HG02588 (cell line): ENCODE measurements at regions not wholly inside any gene's neighbourhood (a gene's known extent, or its start where the extent isn't known, plus 50 kb on each side); places are given as distances from the start of the nearest gene placed in this dataset.
"Not testable (repeated sequence)": the region's sequence is repeated elsewhere in the genome, so short reads cannot be mapped to it uniquely, and the experiment has no call there.

Experiments used
- ATAC-seq: cut with Tn5 transposase; IDR thresholded peaks from one replicate; pipeline ENCODE4 v1.9.1; 2021; ENCODE audit warnings: mild to moderate bottlenecking, moderate library complexity; ENCODE audit not compliant: unreplicated experiment

DNA sequence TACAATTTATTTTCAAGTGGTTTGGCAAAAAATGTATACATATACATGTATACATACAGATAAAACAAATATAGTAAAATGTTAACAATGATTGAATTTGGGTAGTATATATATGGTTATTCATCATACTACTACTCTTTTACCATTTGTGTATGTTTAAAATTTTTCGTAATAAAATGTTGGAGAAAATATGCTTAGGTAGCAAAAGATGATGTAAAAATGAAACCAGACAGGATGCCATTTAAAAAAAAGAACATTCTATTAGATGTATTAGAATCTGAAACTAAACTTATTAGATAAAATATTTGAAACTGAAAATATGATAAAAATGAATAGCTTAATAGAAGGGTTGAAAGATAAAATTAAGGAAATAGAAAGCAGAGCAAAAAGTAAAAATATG is 144.9 kb upstream of the FER start:
- ATAC-seq, result no peak

- no peak for ATAC-seq
These were observed 156.9 kb upstream of the FER start for GRCh38 chr5:108590799-108591198.

GRCh38 chr5:108588323-108588722 is 159.4 kb upstream of the FER start:
- ATAC-seq, result no peak

GRCh38 chr5:108587821-108588220 is 159.9 kb upstream of the FER start:
- no peak for ATAC-seq

DNA sequence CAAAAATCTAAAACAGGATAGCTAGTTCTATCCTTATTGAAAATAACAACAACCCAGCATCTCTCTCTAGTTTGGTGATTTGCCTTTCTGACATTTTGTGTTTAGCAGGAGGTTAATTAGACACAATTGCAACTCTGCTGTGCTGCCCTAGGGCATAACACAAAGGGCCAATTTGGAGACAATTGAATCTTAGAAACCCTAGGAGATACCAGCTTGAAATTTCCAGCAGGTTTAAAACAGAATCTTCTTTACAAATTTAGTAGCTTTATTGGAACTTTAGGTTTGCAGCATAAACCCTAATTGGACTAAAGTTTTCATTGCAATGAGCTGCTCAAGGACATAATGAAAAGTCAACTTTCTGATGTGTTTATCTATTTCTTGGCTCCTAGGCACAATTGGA is 166.7 kb upstream of the FER start:
- no peak for ATAC-seq

- ATAC-seq, result no peak
These were observed 168.5 kb upstream of the FER start for GRCh38 chr5:108579236-108579635.

DNA sequence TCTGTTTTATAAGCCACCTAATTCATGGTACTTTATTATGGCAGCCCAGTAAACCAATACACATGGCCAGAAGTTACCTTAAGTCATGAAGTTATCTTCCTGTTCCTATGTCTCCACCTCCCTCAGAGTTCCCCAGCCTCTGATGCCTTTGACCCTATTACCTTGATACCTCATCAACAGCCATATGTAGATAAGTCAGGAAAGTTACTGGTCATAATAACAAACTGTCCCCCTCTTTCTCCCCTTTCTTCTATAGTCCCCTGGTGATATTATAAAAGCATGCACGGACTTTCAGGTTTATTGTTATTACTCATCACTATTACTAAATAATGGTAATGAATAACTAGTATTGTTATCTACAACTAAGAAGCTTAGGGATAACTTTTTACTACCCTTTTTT is 168.9 kb upstream of the FER start:
- ATAC-seq, result no peak

DNA sequence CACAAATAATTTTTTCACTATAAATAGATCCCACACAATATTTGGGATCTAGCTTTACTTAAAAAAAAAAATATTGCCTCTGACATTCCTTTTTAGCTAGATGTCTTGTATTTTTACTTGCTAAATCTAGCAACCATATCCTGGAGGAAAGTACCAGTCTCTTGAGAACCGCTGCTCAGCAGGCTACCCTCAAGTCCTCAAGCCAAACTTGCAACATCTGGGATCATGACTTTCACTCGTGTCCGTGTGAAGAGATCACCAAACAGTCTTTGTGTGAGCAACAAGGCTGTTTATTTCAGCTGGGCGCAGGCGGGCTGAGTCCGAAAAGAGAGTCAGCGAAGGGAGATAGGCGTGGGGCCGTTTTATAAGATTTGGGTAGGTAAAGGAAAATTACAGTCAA is 180.3 kb upstream of the FER start:
- ATAC-seq, result no peak

DNA sequence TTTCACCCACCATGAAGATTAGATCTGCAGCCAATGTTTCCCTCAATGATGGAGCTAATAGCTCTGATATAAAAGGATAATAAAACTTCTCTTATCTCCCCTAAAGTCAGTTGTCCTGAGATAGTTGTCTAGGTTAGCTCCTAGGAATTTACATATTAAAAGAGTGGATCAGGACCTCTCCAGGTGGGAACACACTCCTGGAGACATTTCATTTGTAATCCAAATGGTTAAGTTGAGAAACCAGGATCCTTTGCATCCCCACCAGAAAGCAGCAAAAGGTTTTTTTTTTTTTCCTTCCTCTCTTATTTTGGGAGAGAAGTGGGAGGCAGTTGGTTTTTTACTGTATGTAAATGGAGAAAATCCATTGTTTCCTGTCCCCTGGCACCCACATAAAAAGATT is 182.5 kb upstream of the FBXL17 start:
- no peak for ATAC-seq

- no peak for ATAC-seq
These were observed 180.2 kb upstream of the FBXL17 start for GRCh38 chr5:108562205-108562454.

DNA sequence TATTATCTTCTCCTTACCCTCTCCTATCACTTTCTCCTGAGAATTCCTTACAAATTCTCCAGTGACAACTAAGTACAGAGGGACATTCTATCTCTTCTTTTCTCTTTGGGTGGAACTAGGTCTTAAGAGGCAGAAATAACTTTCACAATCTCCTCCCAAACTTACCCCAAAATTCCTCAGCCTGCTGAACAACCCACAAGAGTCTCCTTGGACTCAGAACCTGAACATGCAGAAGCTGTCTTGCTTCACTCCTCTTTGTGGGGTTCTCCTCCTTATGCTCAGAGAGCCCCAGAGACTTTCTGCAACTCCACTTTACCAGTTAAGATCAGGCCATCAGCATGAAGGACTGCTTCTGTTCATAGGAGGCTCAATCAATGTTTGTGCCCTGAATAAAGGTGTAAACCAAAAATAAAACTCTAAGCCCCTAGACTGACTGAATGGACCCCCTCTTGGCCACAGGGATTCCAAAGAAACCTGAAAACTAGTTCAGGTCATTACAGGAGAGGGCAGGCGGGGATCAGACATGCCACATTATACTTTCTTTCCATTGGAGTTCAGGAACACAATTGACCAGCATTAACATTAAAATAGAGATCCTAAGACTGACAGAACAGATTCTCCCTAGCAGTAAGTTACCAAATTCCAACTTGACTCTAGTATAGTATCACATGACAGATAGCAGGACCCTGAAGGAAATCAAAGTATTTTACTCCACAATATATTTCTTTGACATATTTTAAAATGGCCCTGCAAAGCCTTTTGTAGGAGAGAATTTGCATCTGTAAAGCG is 179.7 kb upstream of the FBXL17 start:
- ATAC-seq, result no peak

DNA sequence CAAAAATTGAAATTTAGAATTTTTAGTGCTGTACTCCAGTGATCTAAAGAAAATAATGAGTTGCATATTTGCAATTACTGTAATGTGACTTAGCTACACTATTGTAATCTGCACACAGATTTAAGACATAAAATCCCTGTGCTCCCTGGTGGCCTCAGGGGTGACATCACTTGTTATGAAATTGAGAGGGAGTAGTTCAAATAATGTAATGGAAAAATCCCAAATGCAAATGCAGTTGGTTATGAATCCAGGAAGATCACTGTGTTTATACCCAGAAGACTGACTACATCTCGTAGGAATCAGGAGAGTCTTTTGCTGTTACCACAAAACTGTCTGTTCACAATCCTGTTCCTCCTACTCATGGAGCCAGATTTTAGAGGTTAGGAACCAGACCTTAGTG is 178.7 kb upstream of the FBXL17 start:
- no peak for ATAC-seq

GRCh38 chr5:108560166-108560565 is 178.3 kb upstream of the FBXL17 start:
- no peak for ATAC-seq

DNA sequence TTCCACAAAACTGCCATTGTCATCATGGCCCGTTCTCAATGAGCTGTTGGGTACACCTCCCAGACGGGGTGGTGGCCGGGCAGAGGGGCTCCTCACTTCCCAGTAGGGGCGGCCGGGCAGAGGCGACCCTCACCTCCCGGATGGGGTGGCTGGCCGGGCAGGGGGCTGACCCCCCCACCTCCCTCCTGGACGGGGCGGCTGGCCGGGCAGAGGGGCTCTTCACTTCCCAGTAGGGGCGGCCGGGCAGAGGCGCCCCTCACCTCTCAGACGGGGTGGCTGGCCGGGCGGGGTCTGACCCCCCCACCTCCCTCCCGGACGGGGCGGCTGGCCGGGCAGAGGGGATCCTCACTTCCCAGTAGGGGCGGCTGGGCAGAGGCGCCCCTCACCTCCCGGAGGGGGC is 176.9 kb upstream of the FBXL17 start:
- ATAC-seq, result not testable (repeated sequence)

DNA sequence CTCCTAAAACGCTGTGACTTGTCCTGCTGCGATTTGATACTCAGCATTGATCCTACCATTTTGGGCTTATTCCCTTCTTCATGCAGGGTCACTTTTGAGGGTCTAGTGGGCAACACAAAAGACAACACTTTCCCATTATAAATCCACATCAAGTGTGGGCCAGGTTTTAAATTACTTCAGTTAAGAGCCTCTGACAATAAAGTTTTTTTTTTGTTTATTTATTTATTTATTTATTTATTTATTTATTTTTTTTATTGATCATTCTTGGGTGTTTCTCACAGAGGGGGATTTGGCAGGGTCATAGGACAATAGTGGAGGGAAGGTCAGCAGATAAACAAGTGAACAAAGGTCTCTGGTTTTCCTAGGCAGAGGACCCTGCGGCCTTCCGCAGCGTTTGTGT is 176.2 kb upstream of the FBXL17 start:
- ATAC-seq, result not testable (repeated sequence)

- ATAC-seq, result no peak
These were observed 175.8 kb upstream of the FBXL17 start for GRCh38 chr5:108557686-108558085.

DNA sequence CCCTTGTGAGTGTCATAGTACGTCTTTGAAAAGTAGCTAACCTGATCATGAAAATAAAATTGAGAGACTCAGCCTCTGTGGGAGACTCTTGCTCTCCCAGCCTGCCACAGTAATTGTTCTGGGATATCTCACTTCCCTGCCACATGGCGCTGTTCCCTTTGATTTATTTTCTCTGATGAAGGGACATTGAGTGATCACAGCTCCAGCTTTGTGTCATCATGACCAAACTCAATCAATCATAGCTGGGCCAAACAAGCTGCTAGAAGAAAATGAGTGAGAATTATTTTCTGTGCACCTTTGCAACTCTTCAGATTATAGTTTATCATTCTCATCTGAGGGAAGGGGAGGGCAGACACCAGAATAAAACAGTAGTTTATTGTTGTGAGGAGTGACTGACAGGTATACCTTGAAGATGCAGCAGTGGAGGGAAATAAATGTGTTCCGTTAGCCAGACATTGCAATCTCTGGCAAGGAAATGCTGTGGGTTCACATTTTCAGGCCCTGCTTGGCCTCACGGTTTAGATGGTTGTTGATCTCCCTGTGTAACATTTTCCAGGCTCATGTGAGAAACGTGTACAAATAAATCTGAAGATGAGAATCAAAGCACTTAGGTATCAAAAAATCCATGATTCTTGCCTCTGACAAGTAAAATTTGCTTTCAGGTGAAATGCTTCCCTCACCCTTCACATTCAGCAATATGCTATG is 174.7 kb upstream of the FBXL17 start:
- no peak for ATAC-seq

DNA sequence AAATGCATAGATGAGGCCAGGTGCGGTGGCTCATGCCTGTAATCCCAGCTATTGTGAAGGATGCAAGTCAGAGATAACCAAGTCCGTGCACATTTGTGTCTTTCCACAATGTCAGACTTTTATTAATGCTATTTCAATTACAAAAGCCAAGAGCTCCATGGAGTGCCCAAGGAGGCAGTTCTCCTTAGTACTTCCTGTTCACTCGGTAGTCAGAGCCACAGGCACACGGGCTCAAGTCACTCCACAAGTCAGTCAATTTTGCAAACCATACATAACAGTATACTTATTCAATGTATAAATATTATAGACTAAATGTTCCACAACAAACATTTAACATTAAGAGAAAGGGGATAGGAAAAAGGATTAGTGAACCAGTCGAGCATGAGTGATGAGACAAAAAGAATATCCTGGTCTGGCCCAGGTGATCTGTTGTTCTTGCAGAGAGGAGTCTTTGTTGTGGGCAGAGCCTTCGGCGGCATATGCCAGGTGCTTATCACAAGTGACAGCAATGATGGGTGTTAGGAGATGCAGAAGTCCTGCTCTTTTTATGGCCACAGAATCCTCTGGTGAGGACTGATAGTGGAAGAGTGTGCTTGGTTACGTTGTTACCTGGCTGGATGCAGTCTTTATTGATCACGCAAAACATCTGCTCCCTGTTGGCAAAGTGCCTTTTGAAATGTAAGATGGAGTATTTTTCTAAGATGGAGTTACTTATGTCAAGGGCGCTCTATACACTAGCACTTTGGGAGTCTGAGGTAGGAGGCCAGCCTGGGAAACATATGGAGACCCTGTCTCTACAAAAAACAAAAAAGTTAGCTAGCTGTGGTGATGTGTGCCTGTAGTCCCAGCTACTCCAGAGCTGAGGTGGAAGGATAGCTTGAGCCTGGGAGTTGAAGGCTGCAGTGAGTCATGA is 167.0 kb upstream of the FBXL17 start:
- ATAC-seq, result no peak

DNA sequence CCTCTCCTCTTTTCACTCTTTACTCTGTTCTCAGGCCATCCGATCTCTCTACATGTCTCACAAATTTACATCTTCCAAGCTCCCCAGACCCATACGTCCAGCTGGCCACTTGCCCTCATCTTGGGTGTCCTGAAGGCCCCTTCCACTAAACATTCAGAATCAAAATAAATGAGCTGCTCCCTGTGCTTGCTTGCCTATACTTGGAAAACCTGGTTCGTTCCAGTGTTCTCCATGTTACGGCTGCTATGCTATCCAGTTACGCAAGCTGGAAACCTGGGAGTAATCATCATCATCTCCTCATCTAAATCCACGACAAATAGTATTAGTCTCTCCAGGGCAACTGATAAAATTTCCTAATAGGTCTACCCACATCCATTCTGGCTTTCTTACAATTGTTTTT is 165.0 kb upstream of the FBXL17 start:
- ATAC-seq, result no peak

GRCh38 chr5:108545301-108545700 is 163.4 kb upstream of the FBXL17 start:
- ATAC-seq, result no peak

GRCh38 chr5:108543486-108543885 is 161.6 kb upstream of the FBXL17 start:
- peak; percentile 64 for ATAC-seq

- peak; percentile 74 for ATAC-seq
These were observed 159.9 kb upstream of the FBXL17 start for GRCh38 chr5:108541836-108542235.
